Mucosa of descending colon (tissue), 3 donors: ENCODE measurements at regions not wholly inside any gene's neighbourhood (a gene's known extent, or its start where the extent isn't known, plus 50 kb on each side); places are given as distances from the start of the nearest gene placed in this dataset.

ENCODE experiments used
- ATAC-seq: fragments of 200-7000 bp; cut with Tn5 transposase; one replicate; pipeline ENCODE4 v1.9.1; 2020; ENCODE audit warnings: mild to moderate bottlenecking, moderate library complexity
- DNase-seq, 3 donors: peaks; one replicate each; pipeline ENCODE4 v3.0.0-alpha.2; 2020
- H3K36me3 ChIP-seq: fragments of 200-600 bp; one replicate; pipeline ENCODE4 v1.8.0; 2021; ENCODE audit warnings: low read depth, mild to moderate bottlenecking
- H3K4me1 ChIP-seq: fragments of 200-600 bp; one replicate; pipeline ENCODE4 v1.8.0; 2021; ENCODE audit warnings: low read depth, mild to moderate bottlenecking
- H3K4me3 ChIP-seq: fragments of 200-600 bp; one replicate; pipeline ENCODE4 v1.8.0; 2021; ENCODE audit warnings: mild to moderate bottlenecking
- H3K9me3 ChIP-seq: fragments of 200-600 bp; one replicate; pipeline ENCODE4 v1.8.0; 2021; ENCODE audit warnings: mild to moderate bottlenecking
- CTCF ChIP-seq: fragments of 200-600 bp; IDR thresholded peaks from one replicate; pipeline ENCODE4 v1.8.0; 2022; ENCODE audit warnings: antibody characterized with exemption, mild to moderate bottlenecking
- intact Hi-C, 2 donors: fragments of 100-400 bp; cut with DNase I in 1 of 2; cut with micrococcal nuclease in 1 of 2; formaldehyde crosslinking; loops; one replicate each; pipeline versions ENCODE4 v1.11.0 to v1.11.1; 2022; cut with DNase I, micrococcal nuclease
- donor health status: DM: no; HTN: no; CAD: no; lungs with moderate emphysema.
- donor health status: DM: no; HTN: no; CAD: no.
- donor health status: DM: no; HTN: yes; CAD: no.

GRCh38 chr3:182183716-182184430 is 472.1 kb downstream of the SOX2 start:
- no peaks in the 10 kb centered on the region for H3K9me3 ChIP-seq
- intact Hi-C loops: no loop called here
- DNase-seq: no peak
- no peak for ATAC-seq
- no peak overlapping the region for H3K4me3 ChIP-seq
- no peaks in the 10 kb centered on the region for H3K4me1 ChIP-seq
- no peaks in the 10 kb centered on the region for H3K36me3 ChIP-seq
- no peak for TF ChIP-seq CTCF

GRCh38 chr3:182185313-182185712 is 473.6 kb downstream of the SOX2 start:
- no peak overlapping the region for H3K4me3 ChIP-seq
- intact Hi-C loops: no loop called here
- DNase-seq: no peak
- ATAC-seq: no peak
- H3K36me3 ChIP-seq: no peaks in the 10 kb centered on the region
- TF ChIP-seq CTCF: no peak
- H3K9me3 ChIP-seq: no peaks in the 10 kb centered on the region
- no peaks in the 10 kb centered on the region for H3K4me1 ChIP-seq

GRCh38 chr3:182190056-182190455 is 478.3 kb downstream of the SOX2 start:
- ATAC-seq (no peak), DNase-seq (no peak)
- H3K36me3 ChIP-seq: no peaks in the 10 kb centered on the region
- H3K4me1 ChIP-seq: no peaks in the 10 kb centered on the region
- H3K4me3 ChIP-seq: no peak overlapping the region
- H3K9me3 ChIP-seq: no peaks in the 10 kb centered on the region
- TF ChIP-seq CTCF: no peak
- intact Hi-C loops: no loop called here

- H3K9me3 ChIP-seq: no peaks in the 10 kb centered on the region
- no peaks in the 10 kb centered on the region for H3K36me3 ChIP-seq
- H3K4me3 ChIP-seq: no peak overlapping the region
- no peak for DNase-seq
- ATAC-seq: no peak
- intact Hi-C loops: no loop called here
- H3K4me1 ChIP-seq: no peaks in the 10 kb centered on the region
- TF ChIP-seq CTCF: no peak
These were observed 486.6 kb downstream of the SOX2 start for GRCh38 chr3:182198345-182198744.

- Histone ChIP-seq H3K36me3 (no peaks in the 10 kb centered on the region), H3K4me1 (no peaks in the 10 kb centered on the region), H3K9me3 (no peaks in the 10 kb centered on the region), H3K4me3 (no peak overlapping the region)
- ATAC-seq (no peak), DNase-seq (no peak)
- TF ChIP-seq CTCF: no peak
- intact Hi-C loops: no loop called here
These were observed 489.9 kb downstream of the SOX2 start for GRCh38 chr3:182201456-182202168.
